ENCODE measurements at regions not wholly inside any gene's neighbourhood (a gene's known extent, or its start where the extent isn't known, plus 50 kb on each side); places are given as distances from the start of the nearest gene placed in this dataset.

DNA sequence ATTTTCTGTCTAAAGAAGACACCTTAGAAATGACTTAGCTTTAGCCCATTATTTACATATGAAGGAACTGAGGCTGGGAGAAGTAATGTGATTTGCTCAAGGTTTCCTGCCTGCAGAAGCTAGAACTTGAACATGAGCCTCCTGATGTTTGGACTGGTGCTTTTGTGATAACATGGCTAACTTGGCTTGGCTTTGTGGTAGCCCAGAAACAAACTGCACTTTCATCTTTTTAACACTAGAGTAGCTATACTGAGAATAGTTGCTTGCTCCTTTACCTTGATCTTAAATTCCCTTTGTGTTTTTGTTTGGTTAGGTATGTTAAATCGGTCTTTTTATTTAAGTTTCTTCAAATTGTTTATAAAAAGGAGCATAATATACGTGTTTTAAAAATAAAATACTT lies 163.5 kb upstream of the MANEA start:
- Histone ChIP-seq H4K8ac (replicated peaks; ENCODE audit: insufficient read length, low read depth, low read length) (no peak overlapping the region), H3T11ph (ENCODE audit: low read length) (no peak overlapping the region), H2BK120ac (ENCODE audit: low read depth, low read length, poor library complexity, severe bottlenecking) (no peak overlapping the region), H3K9me3 (ENCODE audit: control insufficient read depth, low read depth, low read length) (no peaks in the 10 kb centered on the region), H3K4me1 (ENCODE audit: insufficient read depth, low read length) (no peaks in the 10 kb centered on the region), H4K5ac (ENCODE audit: insufficient read length, low read depth, low read length) (no peak overlapping the region), H3K14ac (ENCODE audit: insufficient read depth, low read length) (no peak overlapping the region), H2AFZ (ENCODE audit: low read length) (no peak overlapping the region), H3K27ac (ENCODE audit: insufficient read length, low read depth, low read length) (no peak overlapping the region), H3K9ac (ENCODE audit: extremely low read depth, insufficient read length, low read length) (no peak overlapping the region), H3K18ac (ENCODE audit: insufficient read length, low read depth, low read length) (no peak overlapping the region), H2BK15ac (ENCODE audit: low read depth, low read length) (no peak overlapping the region), H3K23me2 (ENCODE audit: insufficient read length, low read depth, low read length, poor library complexity, severe bottlenecking) (no peaks in the 10 kb centered on the region), H4K91ac (ENCODE audit: insufficient read length, low read depth, low read length) (no peak overlapping the region), H2AK5ac (ENCODE audit: insufficient read length, low read length) (no peak overlapping the region), H3K4me2 (ENCODE audit: insufficient read depth, insufficient read length, low read length) (no peak overlapping the region), H2BK20ac (ENCODE audit: low read depth, low read length, poor library complexity, severe bottlenecking) (no peak overlapping the region), H3K79me1 (ENCODE audit: insufficient read depth, low read depth, low read length, poor library complexity, severe bottlenecking) (no peaks in the 10 kb centered on the region), H2BK5ac (ENCODE audit: insufficient read length, low read length) (no peak overlapping the region), H2BK12ac (ENCODE audit: insufficient read length, low read depth, low read length) (no peak overlapping the region), H3K4ac (ENCODE audit: low read depth, low read length) (no peak overlapping the region), H3K56ac (ENCODE audit: insufficient read length, low read depth, low read length) (no peak overlapping the region), H3K23ac (ENCODE audit: insufficient read length, low read depth, low read length) (no peak overlapping the region), H4K20me1 (ENCODE audit: control insufficient read depth, insufficient read depth, insufficient read length) (no peaks in the 10 kb centered on the region), H3K27me3 (ENCODE audit: insufficient read depth, low read length) (no peaks in the 10 kb centered on the region), H3K79me2 (ENCODE audit: insufficient read depth, low read length) (no peaks in the 10 kb centered on the region)
- no peak for TF ChIP-seq CTCF (conservative IDR thresholded peaks at IDR 0.05)
- DNase-seq: no peak
- no peaks in the 10 kb centered on the region for H3K9me3 Mint-ChIP-seq
- H3K4me3 Mint-ChIP-seq: no peak overlapping the region
- H3K4me1 Mint-ChIP-seq: peaks cover 0 to 3% of the 10 kb centered on the region in 2 experiments; a peak in 1 of 4 replicates
- no peaks in the 10 kb centered on the region for H3K36me3 Mint-ChIP-seq (ENCODE audit: insufficient read depth in 1 of 3, low read depth in 3 of 3)
- peaks cover 2% of the 10 kb centered on the region; the same call in 1 of the 2 replicates for H3K27me3 Mint-ChIP-seq (ENCODE audit: low read depth)
- no peak overlapping the region for H3K27ac Mint-ChIP-seq
- no CpG with 5 or more reads among the region's 2 CpGs for WGBS (ENCODE audit: extremely low coverage, insufficient read length, low lambda C conversion rate)

All from H9 (cell line).